ENCODE measurements at regions not wholly inside any gene's neighbourhood (a gene's known extent, or its start where the extent isn't known, plus 50 kb on each side); places are given as distances from the start of the nearest gene placed in this dataset.

DNA sequence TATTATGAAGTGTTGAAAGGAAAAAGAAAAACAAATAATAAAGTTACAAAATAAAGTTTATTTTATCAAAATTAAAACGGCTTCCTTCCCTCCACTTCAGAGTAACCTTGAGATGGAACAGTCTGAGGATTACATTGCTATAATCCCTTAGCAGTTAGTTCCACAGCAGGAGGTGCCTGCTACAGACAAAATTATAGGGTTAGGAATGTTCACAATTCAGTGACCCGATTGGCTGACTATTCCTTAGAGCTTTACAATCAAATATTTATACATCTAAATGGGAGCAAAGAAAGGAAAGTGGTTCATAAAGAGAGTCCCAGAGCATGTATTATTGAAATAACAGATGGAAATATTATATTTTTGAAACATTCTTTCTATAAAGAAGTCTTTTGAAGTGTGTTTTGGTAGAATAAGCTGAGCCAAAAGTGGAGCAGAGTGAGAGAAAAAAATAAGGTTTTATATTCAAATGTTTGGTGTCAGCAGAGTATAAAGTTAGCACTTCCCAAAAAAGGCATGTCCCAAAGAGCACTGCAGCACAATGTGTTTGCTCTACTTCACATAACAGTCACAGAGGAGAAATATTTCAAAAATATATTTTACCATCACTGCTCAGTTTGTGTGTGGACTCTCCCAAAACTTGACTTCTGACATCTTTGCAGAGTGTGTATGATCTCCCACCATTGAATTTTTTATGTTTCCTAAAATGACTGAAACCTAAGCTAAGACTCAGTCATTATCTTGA lies 71.4 kb upstream of the GORAB start:
- H3K4me3 ChIP-seq (ENCODE audit: low read depth, low read length), result no peak overlapping the region
- TF ChIP-seq, protein P1, sequence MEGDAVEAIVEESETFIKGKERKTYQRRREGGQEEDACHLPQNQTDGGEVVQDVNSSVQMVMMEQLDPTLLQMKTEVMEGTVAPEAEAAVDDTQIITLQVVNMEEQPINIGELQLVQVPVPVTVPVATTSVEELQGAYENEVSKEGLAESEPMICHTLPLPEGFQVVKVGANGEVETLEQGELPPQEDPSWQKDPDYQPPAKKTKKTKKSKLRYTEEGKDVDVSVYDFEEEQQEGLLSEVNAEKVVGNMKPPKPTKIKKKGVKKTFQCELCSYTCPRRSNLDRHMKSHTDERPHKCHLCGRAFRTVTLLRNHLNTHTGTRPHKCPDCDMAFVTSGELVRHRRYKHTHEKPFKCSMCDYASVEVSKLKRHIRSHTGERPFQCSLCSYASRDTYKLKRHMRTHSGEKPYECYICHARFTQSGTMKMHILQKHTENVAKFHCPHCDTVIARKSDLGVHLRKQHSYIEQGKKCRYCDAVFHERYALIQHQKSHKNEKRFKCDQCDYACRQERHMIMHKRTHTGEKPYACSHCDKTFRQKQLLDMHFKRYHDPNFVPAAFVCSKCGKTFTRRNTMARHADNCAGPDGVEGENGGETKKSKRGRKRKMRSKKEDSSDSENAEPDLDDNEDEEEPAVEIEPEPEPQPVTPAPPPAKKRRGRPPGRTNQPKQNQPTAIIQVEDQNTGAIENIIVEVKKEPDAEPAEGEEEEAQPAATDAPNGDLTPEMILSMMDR (conservative IDR thresholded peaks at IDR 0.05; ENCODE audit: low read depth, low read length), result no peak
- DNase-seq (ENCODE audit: low read depth), result no peak

DNA sequence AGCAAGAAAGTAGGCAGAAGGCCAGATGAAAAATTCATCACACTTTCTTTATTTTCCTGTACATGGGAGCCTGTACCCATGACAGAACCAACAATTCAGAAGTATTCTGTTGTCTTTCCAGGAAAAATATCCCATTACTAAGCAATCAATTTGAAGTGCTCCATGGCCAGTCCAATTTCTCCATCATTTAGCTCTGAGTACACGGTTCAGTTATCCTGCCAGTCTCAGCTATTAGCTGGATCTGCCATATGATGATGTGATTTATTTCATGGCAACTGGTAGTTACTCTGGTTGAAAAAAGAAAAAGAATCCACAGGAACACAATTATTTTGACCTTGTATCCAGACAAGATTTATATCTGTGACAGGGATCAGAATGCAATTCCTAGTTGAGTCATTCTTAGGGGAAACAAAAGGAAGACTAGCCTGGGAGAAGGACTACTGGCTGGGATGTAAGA lies 70.6 kb upstream of the GORAB start:
- no peak for DNase-seq (ENCODE audit: low read depth)
- TF ChIP-seq, protein P1 (conservative IDR thresholded peaks at IDR 0.05; ENCODE audit: low read depth, low read length), result no peak

DNA sequence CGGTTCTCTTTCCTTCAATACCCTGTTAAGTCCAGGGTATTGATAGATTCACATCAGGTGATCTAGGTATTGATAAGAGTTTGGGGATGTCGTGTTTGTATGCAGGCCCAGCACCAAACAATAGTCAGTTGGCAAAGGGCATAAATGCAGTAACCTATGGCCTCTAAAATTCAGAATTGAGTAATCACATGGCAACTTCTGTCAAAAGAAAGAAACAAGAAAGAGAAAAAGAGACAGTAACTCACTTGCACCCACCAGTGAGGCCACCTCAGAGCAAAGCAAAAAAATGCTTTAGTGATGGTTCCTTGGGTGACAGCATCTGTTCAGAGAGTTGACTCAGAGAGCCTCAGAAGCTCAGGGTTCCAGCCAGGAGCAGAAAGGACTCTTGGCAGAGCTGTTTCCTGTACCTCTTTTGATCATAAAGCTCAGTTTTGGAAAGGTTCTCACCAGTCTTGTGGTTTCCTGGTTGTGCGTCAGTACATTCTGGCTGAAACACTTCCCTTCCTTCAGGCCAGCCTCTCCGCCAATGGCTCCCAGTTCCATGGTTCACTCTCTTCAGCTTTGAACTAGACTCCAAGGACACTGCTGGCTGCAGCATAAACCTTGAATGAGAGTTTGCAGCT lies 70.1 kb upstream of the GORAB start:
- no peak overlapping the region for H3K4me3 ChIP-seq (ENCODE audit: low read depth, low read length)
- no peak for DNase-seq (ENCODE audit: low read depth)
- TF ChIP-seq, protein P1 (conservative IDR thresholded peaks at IDR 0.05; ENCODE audit: low read depth, low read length), result no peak

More for the DNA sequence above, 70.6 kb upstream of the GORAB start:
- H3K4me3 ChIP-seq (ENCODE audit: low read depth, low read length), result no peak overlapping the region

DNA sequence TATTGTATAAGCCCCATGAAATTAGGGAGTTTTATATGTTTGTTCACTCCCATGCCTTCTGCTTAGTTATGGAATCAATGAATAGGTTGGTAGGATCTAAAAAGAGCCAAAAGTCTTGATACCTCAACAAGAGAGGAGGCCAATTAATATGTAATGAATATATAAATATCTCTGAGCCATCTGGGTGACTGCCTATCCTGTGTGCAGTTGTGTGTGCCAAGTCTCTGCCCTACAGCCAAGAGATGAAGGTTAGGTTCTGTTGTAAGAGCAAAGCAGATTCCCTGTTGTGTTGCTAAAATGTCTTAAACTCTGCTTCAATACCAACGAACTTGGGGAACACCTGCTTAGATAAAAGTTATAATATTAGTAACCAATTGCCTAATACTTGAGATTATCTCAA lies 61.8 kb upstream of the GORAB start:
- H3K4me3 ChIP-seq (ENCODE audit: low read depth, low read length), result no peak overlapping the region
- TF ChIP-seq, protein P1 (conservative IDR thresholded peaks at IDR 0.05; ENCODE audit: low read depth, low read length), result no peak
- no peak for DNase-seq (ENCODE audit: low read depth)

DNA sequence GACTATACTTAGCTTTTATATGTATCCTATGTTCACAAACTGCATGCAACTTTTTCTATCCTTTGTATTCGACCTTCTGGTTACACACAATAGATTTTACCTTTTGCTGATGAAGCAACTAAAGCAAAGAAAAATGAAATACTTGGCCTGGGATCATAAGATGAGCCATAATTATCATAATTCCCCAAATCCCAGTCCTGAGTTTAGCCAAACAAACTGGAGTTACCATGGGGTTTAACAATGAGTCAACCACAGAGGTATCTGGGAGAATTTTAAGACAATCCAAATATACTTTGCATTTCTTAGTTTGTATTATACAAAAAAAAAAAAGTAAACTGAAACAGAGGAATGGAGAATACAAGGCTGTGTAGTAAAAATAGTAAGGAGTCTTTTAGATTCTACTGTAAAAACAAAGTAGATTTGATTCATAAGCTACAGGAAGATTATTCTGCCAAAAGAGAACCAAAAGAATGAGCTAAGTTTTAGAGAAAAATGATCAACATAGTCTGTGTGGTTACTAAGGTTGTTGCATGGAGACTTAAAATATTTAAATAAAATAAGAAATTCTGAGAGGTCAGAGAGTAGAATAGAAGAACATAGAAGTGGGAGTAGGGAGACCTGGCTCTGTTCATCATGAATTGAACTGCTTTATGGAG lies 60.4 kb upstream of the GORAB start:
- no peak for DNase-seq (ENCODE audit: low read depth)
- TF ChIP-seq, protein P1 (conservative IDR thresholded peaks at IDR 0.05; ENCODE audit: low read depth, low read length), result no peak

DNA sequence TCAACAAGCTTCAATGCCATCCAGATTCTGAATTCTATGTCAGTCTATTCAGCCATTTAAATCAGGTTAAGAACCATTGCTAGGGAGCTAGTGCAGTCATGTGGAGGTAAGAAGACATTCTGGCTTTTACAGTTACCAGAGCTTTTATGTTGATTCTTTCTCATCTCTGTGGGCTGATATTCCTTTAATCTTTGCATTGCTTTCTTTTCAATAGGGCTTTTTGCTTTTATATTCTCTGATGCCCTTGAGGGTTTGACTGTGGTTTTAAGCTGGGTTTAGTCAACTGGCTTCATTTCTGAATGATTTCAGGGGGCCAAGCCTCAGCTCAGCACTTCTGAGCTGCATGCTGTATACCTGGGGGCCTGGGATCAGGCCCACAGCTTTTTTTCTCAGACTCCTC lies 51.0 kb upstream of the GORAB start:
- no peak overlapping the region for H3K4me3 ChIP-seq (ENCODE audit: low read depth, low read length)
- TF ChIP-seq, protein P1 (conservative IDR thresholded peaks at IDR 0.05; ENCODE audit: low read depth, low read length), result no peak

More for the DNA sequence above, 60.4 kb upstream of the GORAB start:
- H3K4me3 ChIP-seq (ENCODE audit: low read depth, low read length), result no peak overlapping the region

More for the DNA sequence above, 51.0 kb upstream of the GORAB start:
- no peak for DNase-seq (ENCODE audit: low read depth)
